CD4-positive, alpha-beta T cell treated with Interferon gamma for 1 hour (primary cell): ENCODE measurements at regions not wholly inside any gene's neighbourhood (a gene's known extent, or its start where the extent isn't known, plus 50 kb on each side); places are given as distances from the start of the nearest gene placed in this dataset.
A peak's percentile ranks its signal among the peaks of the same experiment; 100 is the strongest.

ENCODE experiments used
- DNase-seq: peaks from one replicate; pipeline ENCODE4 v3.0.0-alpha.2; 2020

- no peak for DNase-seq
Measured at GRCh38 chr15:101124731-101125451, 127.0 kb downstream of the CHSY1 start.

GRCh38 chr15:101123222-101123910, 128.5 kb downstream of the CHSY1 start:
- DNase-seq, result no peak

- no peak for DNase-seq
Measured at GRCh38 chr15:101122806-101123205, 129.0 kb downstream of the CHSY1 start.

GRCh38 chr15:101122266-101122665, 129.6 kb downstream of the CHSY1 start:
- DNase-seq, result no peak

GRCh38 chr15:101121511-101122090, 130.2 kb downstream of the CHSY1 start:
- DNase-seq, result peak; percentile 65

DNA sequence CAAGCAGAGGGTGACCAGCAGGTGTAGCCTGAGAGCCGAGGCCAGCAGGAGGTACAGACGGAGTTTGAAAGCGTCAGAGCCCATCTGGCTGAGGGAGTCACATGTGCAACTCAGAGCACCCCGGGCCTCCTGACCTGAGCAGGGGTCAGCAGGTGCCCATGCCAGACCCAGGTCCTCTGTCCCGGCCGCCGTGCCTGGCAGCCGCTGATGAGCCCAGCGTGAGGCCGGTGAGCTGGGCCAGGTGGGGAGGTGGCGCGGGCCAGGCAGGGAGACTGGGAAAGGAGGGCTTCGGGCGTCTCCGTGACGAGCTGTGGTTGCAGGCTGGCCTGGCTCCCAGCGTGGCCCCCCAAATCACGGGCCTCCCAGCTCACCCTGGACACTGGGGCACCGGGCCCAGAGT, 130.9 kb downstream of the CHSY1 start:
- no peak for DNase-seq

- no peak for DNase-seq
Measured at GRCh38 chr15:101120473-101120872, 131.4 kb downstream of the CHSY1 start.
